IPS DF 19.7 (cell line): ENCODE measurements at regions not wholly inside any gene's neighbourhood (a gene's known extent, or its start where the extent isn't known, plus 50 kb on each side); places are given as distances from the start of the nearest gene placed in this dataset.
"Not testable (repeated sequence)": the region's sequence is repeated elsewhere in the genome, so short reads cannot be mapped to it uniquely, and the experiment has no call there.

Experiments
- DNase-seq: peaks from one replicate; pipeline ENCODE4 v3.0.0-alpha.2; 2013; ENCODE audit warnings: low read depth, low spot score

DNA sequence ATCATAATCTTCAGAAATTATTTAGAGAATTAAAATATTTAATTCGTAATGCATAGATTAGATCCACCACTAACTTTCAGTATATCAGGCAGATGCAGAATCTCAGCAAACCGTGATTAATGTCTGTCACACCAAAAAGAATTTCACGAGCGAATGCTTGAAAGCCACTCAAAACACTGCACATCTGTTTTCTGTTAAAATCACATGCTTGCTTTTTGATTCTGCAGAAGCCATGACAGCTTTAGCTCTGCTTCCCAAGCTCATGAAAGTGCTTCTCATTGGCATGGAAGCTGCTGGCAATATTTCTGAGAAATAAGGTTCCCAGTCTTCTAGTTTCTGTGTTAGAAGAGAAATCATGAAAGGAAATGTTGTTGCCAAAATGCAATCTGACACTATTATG is 837.8 kb upstream of the LRRN3 start:
- DNase-seq = no peak

DNA sequence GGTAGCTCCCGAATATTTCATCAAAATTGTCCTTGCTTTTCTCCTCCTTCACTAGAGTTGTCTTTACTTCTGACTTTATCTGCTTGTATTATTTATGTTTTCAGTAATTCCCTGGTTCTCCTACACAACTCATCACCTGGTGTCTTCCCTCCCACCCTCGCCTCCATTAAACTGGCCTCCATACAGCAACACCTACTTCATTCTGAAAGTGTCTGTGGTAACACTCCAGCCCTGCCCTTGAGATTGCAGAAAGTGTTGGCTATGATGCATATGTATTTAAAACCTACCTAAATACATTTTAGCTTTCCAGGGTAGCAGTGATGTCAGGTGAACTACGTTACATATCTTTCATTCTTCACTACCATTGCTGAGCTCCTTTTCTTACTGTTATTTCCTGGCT is 833.3 kb upstream of the LRRN3 start:
- DNase-seq = no peak

DNA sequence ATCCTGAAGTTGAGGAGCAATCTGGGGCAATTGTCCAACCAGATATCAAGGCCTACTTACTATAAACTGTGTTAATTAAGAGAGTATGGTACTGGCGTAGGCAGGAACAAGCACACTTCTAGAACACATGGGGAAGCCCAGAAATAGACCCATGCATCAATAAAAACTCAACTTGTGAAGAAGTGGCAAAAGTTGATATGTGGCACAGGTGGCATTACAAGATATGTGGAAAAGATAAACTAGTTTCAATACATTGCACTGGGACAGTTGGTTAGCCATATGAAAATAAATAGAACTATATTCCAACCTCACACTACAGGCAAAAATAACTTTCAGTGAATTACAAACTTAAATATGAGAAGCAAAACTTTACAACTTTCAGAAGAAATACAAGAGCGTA is 828.7 kb upstream of the LRRN3 start:
- no peak for DNase-seq

DNA sequence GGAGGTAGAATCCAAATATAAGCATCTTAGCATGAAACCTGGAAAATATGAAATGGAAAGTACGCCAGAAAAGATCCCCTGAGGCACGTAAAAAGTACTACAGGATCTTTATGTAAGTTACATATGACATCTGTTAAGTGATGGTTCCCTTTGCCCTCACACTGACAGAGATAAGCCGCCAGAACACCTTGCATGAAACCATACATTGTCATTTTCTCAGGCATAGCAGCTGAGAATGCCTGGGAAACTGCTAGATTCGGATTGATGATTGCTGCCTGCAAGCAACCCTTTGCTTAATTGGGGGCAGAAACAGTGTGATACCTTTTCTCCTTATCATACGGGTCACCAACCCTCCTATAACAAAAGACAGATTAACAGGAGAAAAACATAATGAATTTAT is 826.6 kb upstream of the LRRN3 start:
- no peak for DNase-seq

DNA sequence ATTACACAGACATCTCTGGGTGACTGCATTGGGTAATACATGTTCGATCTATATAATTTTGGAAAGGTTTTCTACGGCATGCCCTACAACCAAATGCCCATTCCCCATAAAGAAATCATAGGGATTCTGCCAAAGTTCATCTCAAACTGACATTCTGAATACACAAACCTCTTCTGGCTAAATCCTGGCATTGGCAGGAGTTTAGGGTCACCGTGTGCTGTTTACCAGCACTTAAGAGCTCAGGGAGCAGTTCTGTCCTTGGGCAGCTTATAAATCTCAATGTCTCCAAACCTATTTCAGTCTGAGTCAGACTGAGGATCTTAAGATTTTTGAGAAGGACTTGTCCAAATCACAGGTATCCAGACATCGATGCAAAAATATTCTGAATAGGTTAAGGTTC is 809.6 kb upstream of the LRRN3 start:
- no peak for DNase-seq

DNA sequence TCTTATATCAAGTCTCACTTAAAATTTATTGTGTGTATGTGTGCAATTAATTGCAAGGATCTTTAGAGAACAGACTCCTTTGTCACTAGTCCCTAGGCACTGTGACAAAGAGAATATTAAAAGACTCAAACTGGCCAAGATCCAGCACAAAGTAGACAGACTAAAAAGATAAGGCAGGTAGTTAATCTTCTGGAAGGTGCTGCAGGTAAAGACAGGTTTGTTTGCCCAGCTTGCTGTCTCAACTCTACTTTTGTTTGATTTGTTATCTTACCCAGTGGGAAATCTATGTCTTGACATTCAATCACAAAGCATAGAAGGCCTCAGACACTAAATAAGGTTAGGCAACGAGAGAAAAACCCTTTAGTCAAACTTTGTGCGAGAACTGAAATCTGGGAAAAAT is 807.9 kb upstream of the LRRN3 start:
- DNase-seq = no peak

DNA sequence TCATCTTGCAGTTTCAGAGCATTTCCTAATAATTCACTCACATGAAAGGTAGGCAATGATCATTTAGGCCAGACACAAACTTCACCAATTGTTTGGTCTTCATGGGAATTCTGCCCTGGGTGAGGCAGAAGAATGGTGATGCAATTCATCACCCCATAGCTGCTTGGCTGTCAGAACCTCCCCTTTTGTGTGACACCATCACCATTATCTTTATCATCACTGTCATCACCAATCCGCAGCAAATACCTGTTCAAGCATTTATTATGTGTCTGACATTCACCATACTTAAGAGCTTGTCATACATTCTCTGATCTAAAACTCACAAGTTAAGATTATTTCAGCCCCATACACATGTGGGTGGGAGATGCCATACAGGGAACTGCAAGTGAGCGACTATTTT is 799.5 kb upstream of the LRRN3 start:
- DNase-seq = no peak

DNA sequence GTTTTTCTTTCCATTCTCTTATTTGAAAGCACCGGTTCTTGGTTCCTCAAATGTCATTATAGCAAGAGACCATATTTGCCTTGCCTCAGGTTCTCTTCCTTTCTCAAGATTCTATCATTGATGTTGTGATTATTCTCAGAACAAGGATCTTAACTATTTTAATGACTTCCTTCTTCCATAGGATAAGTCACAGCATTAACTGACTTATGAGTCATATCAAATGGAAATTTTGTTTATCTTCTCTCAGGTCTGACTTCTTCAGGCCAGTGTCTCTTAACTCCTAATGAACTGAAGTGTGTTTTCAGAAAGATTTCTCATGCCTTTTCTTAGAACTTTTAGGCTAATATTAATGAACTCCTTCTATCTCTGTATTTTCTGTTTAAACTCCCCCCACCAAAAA is 794.6 kb upstream of the LRRN3 start:
- no peak for DNase-seq

DNA sequence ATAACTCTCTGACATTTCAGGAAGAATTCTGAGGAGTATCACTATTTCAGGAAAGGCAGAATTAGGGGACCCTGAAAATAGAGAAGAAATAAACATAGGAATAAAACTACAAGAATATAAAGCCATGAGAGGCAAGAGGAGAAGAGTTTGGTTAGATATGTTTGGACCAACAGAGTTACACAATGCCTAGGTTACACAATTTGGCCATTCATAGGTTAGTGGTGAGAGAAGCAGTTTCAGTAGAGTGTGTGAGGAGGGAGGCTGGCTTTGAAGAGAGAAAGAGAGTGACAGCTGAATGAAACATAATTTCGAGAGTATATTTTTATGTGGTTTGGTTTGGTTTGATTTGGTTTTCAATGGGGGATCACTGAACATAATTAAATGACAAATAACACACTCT is 783.2 kb upstream of the LRRN3 start:
- DNase-seq = no peak

DNA sequence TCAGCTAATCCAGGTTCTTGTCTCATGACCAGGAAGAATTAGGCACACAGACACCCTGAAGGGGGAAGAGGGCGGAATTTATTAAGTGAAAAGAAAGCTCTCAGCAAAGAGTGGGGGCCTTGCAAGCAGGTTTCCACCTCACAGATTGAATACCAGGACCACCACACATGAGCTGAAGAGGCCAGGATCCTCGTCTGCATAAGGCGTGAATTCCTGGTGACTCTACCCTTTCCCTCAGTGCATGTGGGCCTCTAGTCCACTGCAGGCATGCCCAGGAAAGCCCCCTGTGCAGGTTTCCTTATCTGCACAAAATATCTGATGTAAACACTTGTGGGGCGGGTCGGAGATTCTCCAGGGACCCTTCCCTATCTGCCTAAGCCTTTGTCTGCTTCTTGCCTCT is 782.1 kb upstream of the LRRN3 start:
- no peak for DNase-seq

DNA sequence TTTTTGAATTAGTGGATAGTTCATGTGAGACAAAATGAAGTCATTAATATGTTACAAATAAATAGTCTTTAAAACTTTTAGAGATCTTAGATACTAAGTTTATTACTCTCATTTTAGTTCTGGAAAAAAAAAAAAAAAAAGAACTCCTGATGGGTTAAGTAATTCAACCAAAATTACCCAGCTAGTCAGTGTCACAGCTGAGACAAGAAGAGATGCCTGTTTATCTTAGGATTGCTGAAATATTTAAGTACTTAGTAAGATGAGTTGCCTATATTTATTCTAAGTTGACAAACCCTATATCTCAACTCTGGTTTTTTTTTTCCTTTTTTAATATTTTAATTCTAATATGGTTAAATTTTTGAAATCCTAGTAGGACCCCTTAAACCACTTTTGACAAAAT is 781.0 kb upstream of the LRRN3 start:
- no peak for DNase-seq

DNA sequence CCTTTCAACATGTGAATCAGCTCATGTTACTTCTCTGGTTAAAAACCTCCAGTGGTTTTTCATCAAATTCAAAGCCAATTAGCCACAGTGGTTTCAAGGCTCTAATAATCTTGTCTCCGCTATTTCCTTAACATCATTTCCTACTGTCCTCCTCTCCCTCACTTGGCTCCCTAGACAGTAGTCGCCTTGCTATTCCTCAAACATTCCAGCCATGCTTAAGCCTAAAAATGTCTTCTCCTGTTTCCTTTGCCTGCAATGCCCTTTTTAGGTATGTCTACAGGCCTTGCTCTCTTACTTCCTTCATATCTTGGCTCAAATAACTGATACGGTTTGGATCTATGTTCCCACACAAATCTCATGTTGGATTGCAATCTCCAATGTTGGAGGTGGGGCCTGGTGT is 779.4 kb upstream of the LRRN3 start:
- no peak for DNase-seq

DNA sequence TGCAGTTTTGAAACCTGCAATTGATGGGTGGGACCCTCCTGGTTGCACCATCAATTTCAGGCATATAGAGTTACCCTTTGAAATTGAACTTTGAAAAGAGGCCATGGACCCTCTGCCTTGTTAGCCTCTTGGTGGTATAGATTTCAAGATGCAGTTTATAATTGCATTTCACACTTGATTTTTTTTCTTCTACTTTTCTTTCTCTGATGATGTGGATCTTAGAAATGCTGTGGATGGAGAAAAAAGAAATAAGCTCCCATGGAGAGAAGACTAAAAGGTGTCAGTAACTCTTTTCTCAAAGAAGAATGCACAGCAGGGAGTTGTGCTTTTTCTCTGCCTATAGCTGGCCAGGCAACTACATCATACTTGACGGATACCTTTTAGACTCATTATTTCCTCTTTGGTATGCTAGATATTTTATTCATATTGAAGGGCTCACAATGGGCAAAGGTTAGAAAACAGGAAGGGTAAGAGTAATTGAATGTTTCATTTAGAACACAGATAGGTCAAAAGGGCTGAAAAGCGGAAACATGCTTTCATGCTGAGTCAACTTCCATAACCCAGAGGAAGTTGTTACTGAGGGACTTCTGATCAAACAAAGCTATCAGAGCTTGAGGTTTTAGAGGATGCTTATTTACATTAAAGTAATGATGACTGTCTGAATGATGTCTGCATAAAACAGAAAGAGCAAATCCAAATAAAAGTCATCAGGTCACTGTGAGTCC is 773.2 kb upstream of the LRRN3 start:
- DNase-seq = no peak

DNA sequence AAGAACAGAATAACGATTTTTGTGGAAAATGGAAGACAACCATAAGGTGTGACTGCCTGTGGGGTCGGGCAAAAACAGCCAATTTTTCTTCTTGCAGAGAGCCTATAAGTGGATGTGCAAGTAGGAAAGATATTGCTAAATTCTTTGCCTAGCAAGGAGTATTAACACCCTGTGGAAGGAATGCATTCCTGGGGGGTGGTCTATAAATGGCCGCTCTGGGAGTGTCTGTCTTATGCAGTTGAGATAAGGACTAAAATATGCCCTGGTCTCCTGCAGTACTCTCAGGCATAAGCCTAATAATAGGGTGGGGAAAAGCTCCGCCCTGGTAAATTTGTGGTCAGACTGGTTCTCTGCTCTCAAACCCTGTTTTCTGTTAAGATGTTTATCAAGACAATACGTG is 770.6 kb upstream of the LRRN3 start:
- DNase-seq = not testable (repeated sequence)

DNA sequence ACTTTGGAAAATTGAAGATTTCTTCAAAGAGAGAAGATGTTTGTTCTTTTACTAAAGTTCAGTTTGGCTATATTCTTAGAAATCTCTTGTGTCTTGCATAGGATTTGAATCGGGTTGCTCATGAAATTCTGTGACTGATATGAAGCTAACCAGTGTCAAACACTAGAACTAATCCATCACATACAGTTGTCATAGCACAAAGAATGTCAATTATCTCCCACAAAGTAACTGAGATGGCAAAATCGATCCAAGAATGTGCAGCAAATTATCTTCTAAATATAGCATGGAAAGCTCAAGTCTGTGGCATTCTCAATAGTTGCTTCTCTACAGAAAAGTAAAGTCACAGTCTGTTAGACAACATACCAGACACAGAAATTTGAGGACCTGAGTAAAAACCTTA is 768.1 kb upstream of the LRRN3 start:
- no peak for DNase-seq

DNA sequence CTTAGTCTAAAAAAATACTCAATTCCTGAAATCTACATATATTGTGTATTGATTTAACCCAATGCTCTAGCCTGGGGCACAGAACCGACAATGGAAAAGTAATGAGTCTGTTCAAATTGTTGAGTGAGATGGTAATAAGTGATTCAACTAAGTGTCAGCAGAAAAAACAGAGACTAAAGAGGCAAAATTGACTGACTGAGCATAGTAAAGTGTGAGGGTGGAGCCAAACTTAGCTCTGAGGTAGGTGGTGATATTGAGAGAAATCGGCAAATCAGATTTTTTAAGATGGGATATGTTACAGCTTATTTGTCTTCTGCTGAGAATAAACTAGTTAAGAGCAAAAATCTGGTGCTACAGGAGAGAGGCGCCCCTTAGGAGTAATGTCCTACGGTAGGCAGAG is 764.0 kb upstream of the LRRN3 start:
- no peak for DNase-seq

DNA sequence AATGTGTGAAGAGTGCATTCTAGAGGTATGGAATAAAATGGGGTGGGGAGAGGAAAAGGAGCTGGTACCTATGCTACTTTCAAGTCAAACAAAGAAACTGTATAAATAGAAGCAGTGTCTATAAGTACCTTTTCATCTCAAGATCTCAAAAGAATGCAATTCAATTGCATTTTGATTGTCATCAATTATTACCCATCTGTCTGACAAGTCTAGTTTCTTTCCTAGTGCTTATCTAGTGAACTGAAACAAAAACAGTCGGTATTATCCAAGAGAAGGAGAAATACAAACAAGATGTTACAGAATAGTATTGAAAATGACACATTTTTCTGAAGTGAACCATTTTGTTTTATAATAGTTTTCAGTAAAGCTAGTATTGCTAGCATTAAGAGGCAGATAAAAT is 754.5 kb upstream of the LRRN3 start:
- DNase-seq = no peak

DNA sequence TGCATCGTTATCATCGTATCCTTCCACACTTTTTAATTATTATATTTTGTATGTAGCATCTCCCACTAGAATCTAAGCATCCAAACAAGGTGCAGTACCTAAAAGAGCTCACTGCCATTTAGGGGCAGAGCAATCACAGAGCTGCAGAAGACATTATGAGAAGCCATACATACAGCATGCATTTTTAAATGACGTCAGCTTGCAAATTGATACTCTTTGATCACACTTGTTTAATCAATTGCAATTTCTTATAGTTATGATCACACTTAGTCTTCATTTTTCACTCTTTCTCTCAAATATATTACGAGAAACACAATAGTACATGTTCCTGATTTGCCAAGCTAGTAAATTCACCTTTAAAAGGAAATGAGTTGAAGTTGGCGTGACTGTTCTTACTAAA is 753.3 kb upstream of the LRRN3 start:
- DNase-seq = no peak

DNA sequence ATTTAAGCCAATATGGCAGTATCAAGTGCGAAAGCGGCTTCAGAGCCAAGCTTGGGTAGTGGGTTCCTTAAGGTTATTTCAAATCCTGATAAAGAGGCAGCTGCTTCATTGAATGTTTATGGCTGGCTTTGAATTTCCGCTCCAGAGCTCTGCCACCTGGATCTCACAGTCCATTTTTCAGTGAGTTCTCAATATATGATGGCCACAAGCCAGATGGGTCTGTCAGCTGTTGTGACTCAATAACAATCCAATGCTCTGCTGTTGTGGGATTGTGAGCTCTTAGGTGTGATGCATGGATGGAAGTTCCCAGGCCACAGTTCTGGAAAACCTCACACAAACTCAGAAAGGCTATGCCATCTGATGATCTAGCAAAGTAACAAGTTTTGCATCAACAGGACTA is 743.8 kb upstream of the LRRN3 start:
- DNase-seq = no peak

DNA sequence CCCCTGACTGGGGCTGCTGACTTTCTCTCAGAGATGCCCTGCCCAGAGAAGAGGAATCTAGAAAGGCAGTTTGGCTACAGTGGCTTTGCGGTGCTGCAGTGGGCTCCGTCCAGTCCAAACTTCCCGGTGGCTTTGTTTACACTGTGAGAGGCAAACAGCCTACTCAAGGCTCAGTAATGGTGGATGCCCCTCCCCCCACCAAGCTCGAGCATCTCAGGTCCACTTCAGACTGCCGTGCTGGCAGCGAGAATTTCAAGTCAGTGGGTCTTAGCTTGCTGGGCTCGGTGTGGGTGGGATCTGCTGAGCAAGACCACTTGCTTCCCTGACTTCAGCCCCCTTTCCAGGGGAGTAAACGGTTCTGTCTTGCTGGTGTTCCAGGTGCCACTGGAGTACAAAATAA is 734.5 kb upstream of the LRRN3 start:
- no peak for DNase-seq

DNA sequence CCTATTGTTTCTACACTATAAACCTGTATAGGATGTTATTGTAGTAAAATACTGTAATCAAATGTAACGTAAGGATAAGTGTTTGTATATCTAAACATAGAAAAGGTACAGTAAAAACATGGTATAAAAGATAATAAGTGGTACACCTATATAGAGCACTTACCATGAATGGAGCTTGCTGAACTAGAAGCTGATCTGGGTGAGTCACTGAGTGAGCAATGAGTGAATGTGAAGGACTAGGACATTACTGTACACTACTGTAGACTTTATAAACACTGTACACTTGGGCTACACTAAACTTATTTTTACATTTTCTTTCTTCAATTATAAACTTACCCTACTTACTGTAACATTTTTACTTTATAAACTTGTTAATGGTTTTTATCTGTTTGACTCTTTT is 732.9 kb upstream of the LRRN3 start:
- DNase-seq = no peak

DNA sequence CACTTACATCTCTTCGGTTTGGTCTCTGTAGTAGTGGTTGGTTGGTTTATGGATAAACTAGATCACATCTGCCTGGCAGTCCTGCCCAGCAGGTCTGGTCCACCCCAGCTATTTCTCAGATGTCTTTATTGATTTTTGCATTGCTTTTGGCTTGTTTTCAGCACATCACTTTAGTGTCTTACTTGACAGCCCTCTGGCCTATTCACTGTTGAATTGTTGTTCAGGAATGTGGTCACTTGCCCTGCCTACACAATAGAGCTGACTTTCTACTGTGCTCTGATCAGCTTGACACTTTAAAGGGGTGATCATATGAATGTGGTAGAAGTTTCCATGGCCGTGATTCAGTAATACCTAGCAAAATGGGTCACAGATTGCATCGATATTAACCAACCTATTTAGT is 719.2 kb upstream of the LRRN3 start:
- DNase-seq = no peak

DNA sequence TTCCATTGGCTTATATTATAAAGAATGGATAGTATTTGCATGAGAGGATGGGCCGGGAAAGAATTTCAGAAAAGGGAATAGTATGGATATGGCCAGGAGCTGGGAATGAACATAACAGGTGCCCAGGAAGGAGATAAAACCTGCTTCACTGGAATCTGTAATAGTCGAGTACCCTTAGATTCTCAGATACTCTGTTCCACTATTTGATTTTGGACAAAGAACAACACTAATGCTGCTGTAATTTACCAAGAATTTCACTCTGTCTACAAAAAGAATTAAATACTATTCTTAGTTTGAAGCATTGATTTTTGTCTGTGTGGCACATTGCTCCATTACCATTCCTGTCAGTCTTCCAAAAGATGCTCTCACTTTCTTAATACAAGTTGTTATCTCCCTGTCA is 718.2 kb upstream of the LRRN3 start:
- DNase-seq = no peak

DNA sequence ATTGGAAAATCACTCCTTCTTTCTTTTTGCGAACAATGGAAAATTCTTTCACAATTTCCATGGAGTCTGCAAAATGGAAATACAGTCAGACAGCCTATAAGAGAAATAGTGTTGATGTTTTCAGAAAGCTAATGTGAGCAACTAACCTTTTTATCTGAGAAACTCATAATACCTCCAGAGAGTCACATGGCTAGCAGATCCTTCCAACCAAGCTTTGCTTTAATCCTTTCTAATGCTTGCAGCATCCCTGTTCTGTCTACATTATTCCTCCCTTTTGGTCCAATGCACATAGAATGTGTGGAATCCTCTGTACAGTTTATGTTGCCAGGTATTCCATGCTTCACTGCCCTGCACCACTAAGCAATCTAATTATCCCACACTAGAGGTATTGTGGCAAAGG is 717.5 kb upstream of the LRRN3 start:
- no peak for DNase-seq
